ENCODE measurements at regions not wholly inside any gene's neighbourhood (a gene's known extent, or its start where the extent isn't known, plus 50 kb on each side); places are given as distances from the start of the nearest gene placed in this dataset.
"Not testable (repeated sequence)": the region's sequence is repeated elsewhere in the genome, so short reads cannot be mapped to it uniquely, and the experiment has no call there.

- no peak for DNase-seq
These were observed 254.3 kb upstream of the ARHGEF26 start for GRCh38 chr3:153866901-153867300.

DNA sequence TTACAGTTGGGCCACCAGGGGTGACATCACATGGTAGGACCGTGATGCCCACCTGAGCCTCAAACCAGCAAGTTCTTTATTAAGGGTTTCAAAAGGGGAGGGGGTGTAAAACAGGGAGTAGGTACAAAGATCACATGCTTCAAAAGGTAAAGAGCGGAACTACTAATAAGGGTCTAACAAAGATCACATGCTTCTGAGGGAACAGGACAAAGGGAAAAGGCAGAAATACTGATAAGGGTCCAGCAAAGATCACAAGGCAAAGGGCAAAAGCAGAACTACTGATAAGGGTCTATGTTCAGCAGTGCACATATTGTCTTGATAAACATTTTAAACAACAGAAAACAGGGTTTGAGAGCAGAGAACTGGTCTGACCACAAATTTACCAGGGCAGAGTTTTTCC is 246.8 kb upstream of the ARHGEF26 start:
- DNase-seq: not testable (repeated sequence)

- no peak for DNase-seq
These were observed 240.7 kb upstream of the ARHGEF26 start for GRCh38 chr3:153880493-153880892.

- no peak for DNase-seq
These were observed 240.0 kb upstream of the ARHGEF26 start for GRCh38 chr3:153881201-153881600.

DNA sequence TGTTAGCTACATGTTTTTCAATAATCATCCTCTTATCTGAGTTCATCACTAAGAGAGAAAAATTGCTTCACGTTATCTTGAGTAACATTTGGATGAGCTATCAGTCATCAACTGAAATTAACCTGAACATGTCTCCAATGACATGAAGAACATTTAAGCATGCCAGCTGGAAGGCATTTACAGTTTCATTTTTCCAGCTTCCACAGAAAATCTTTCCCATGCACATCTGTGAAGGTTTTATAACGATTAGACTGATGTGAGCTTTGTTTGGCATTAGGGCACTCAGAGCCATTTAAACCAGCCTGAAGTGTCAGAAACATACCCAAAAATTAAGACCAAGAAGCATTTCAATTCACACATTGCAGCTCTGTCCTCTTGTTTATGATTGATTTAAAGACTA is 235.8 kb upstream of the ARHGEF26 start:
- no peak for DNase-seq

GRCh38 chr3:153889905-153890334 is 231.3 kb upstream of the ARHGEF26 start:
- DNase-seq: no peak

DNA sequence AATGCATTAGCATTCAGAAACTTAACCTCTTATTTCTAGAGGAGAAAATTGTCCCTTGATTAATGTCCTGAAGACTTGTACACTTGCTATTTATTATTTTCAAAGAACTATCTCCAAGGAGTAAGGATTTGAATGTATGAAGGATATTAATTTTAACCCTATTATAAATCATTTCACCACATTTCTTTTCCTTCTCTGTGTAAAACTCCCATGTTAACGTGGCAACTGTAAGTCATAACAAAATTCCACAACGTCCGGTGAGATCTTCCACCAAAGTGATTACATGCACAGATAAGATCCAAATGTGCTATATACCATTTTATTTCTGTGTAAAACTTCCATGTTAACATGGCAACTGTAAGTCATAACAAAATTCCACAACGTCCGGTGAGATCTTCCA is 229.1 kb upstream of the ARHGEF26 start:
- DNase-seq: no peak

GRCh38 chr3:153894857-153895256 is 226.3 kb upstream of the ARHGEF26 start:
- no peak for DNase-seq

GRCh38 chr3:153896197-153896596 is 225.0 kb upstream of the ARHGEF26 start:
- no peak for DNase-seq

DNA sequence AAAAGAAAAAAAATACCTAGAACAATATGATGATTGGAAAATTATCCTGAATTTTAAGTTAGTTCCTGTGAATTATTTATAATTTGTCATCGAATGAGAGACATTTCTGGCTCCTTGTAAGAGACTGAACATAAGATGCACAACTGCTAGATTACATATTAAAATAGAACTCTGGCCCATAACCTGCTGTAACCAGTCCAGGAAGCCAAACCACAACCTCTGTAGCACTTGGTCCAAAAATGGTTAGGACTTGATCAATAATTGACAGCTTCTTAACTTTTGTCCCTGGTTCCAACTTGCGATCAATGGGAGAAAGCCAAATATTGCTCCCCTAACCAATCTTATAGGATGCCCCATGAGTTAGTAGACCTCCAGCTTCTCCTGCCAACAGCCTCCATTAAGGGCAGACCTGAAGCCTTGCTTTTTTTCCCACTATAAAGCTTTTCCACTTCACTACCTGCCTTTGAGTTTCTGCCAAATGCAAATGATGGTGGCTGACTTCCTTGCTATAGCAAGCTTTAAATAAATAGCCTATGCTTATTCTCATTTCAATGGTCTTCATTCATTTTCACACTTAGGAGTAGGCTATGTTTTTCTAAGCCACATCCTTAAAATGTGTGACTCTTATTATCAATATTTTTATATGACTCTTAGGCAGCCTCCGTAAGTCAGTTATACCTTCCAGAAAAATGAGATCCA is 224.0 kb upstream of the ARHGEF26 start:
- no peak for DNase-seq

DNA sequence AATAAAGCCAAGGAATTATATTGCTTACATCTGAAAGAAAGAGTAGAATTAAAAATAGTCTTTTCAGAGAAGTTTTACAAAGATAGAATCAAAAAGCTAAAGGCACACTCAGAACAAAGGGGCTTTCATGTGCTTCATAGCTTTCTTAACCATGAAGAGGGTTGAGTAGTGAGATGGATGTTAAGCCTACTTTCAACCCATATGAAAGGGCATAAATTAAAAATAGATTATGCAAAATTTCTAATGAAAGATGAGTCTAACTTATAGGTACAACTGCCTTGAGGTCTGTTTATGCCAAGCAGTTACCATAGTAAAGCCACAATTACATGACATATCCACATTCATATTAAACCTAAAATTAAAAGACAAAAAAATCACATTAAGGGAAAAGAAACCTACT is 223.3 kb upstream of the ARHGEF26 start:
- DNase-seq: no peak

- no peak for DNase-seq
These were observed 220.0 kb upstream of the ARHGEF26 start for GRCh38 chr3:153901152-153901551.

GRCh38 chr3:153901991-153902390 is 219.2 kb upstream of the ARHGEF26 start:
- DNase-seq: no peak

GRCh38 chr3:153903430-153903829 is 217.8 kb upstream of the ARHGEF26 start:
- no peak for DNase-seq

DNA sequence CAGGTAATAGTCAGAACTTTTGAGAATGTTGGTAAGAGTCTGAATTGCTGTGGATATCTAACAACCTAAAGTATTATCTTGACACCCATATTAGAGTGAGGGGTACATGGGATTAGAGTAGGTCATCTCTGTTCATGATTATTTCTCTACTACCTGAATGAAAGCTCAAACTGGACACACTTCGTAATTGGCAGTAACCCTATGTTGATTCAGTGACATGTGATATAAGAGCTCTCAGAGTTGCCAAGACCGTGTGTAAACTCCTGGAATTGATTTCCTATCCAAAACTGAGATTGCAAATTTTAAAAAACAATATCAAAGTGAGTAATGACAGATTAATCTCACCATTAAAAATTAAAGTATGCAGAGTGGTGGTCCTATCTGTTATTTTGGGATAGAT is 214.8 kb upstream of the ARHGEF26 start:
- no peak for DNase-seq

DNA sequence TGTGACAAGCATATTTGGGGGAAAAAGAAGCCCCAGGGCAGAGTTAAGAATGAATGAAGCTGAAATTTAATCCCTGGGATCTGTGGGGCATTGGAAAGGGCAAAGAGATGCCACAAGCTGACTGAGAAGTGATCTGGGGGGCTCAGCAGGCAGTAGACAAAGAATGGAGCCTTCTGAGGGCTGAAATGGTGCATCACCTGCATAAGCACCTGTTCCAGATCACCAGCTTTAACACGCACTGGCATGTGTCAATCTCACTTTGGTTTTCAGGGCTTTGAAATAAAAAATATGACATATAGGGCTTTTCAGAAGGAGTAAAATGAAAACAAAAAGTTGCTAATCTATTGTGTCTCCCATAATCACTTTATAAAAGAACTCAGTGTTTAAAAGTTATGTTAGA is 210.8 kb upstream of the ARHGEF26 start:
- no peak for DNase-seq

- no peak for DNase-seq
These were observed 210.1 kb upstream of the ARHGEF26 start for GRCh38 chr3:153911116-153911515.

GRCh38 chr3:153919773-153920172 is 201.4 kb upstream of the ARHGEF26 start:
- DNase-seq: no peak

GRCh38 chr3:153921826-153922225 is 199.4 kb upstream of the ARHGEF26 start:
- DNase-seq: no peak

DNA sequence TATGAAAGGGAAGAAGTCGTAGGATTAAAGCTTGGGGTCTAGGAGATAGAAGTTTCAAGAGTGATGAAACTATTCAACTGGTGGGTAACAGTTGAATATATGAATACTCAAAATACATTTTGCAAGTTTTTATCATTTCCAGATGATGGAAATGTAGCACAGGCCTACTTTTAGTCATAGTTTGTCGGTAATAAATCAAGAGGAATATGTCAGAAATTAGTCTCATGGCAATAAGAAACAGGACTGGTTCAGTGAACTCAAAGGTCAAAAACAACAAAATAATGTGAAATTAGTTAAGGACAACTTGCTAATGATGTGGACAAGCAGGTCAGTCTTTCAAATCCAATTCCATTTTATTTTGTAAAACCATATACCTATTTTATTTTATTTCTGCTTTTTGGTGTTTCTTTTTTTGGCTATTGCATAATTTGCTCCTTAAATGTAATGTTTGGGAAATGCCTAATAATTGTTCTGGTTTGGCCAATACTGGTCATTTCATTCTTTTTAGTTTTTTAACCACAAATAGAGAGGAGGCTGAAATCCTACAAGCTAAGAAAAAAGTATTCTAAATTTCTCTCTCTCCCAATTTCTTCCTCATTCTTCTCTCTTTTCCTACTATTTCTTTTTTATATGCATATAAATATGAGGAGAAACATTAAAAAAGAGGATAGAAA is 195.2 kb upstream of the ARHGEF26 start:
- DNase-seq: no peak

GRCh38 chr3:153927107-153927506 is 194.1 kb upstream of the ARHGEF26 start:
- no peak for DNase-seq

- DNase-seq: no peak
These were observed 192.3 kb upstream of the ARHGEF26 start for GRCh38 chr3:153928851-153929250.

DNA sequence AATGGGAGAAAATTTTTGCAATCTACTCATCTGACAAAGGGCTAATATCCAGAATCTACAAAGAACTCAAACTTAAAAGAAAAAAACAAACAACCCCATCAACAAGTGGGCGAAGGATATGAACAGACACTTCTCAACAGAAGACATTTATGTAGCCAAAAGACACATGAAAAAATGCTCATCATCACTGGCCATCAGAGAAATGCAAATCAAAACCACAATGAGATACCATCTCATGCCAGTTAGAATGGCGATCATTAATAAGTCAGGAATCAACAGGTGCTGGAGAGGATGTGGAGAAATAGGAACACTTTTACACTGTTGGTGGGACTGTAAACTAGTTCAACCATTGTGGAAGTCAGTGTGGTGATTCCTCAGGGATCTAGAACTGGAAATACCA is 187.7 kb upstream of the ARHGEF26 start:
- not testable (repeated sequence) for DNase-seq

DNA sequence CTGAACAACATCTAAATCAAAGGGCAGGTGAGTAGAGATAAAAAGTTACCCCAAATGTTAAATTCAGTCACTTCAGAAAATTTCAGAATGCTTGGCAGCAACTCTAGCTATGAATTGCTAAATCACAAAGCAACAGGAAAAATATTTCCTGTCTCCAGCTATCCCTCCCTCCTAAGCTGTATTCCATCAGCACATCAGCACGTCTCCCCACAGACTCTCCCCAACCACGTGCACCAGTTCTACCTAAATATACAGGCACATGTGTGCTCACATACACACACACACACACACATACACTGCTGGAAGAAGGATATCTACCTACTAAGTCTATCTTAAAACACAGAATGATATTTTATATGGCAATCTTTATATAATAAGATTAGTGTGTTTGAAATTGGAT is 177.1 kb upstream of the ARHGEF26 start:
- no peak for DNase-seq

DNA sequence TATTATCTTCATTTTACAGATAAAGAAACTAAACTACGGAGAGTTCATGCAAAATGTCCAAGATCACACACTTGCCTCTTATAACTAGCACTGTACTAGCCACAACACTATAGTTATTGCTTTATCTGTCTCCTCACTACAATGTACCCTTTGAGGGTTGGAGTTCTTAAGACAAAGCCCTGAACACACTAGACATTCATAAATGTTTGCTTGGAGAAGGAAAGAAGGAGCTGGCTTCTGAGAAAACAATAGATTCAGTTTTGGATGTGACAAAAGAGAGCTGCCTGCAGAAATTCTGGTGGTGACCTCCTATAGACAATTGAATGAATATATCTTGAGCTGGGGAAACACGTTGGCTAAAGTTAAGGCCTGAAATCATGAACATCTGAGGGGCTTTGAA is 169.9 kb upstream of the ARHGEF26 start:
- no peak for DNase-seq

Measured in activated CD4-positive, alpha-beta T cell treated with anti-CD3 and anti-CD28 coated beads, Interleukin-2, amount 50 U/mL, for 1 hour (primary cell).